NB4 (cell line): ENCODE measurements at regions not wholly inside any gene's neighbourhood (a gene's known extent, or its start where the extent isn't known, plus 50 kb on each side); places are given as distances from the start of the nearest gene placed in this dataset.

Experiments used
- DNase-seq: peaks from one replicate; pipeline ENCODE4 v3.0.0; 2010; ENCODE audit warnings: low read depth
- H3K4me3 ChIP-seq: one replicate; pipeline ENCODE4 v1.5.1; 2011; ENCODE audit warnings: mild to moderate bottlenecking, low read depth, low read length, moderate library complexity
- CTCF ChIP-seq: IDR thresholded peaks from one replicate; pipeline ENCODE4 v1.5.1; 2012; ENCODE audit warnings: low read depth, low read length
- MAX ChIP-seq: IDR thresholded peaks from 2 replicates; pipeline ENCODE4 v1.6.1; 2011; ENCODE audit warnings: low read depth, low read length
- MYC ChIP-seq: IDR thresholded peaks from 2 replicates; pipeline ENCODE4 v1.6.1; 2011; ENCODE audit warnings: low read depth, low read length
- POLR2A ChIP-seq: IDR thresholded peaks from 2 replicates; pipeline ENCODE4 v1.6.1; 2011; ENCODE audit warnings: mild to moderate bottlenecking; ENCODE audit not compliant: insufficient read length; ENCODE audit errors: extremely low read depth

- no peak overlapping the region for H3K4me3 ChIP-seq
- DNase-seq = no peak
- TF ChIP-seq MYC = no peak
These were observed 692.0 kb downstream of the NCAM2 start for GRCh38 chr21:21690068-21690665.

GRCh38 chr21:21712748-21713520 is 714.7 kb downstream of the NCAM2 start:
- no peak overlapping the region for H3K4me3 ChIP-seq
- DNase-seq = no peak
- TF ChIP-seq MAX = no peak
- no peak for TF ChIP-seq POLR2A
- no peak for TF ChIP-seq MYC

- no peak overlapping the region for H3K4me3 ChIP-seq
- no peak for TF ChIP-seq MYC
- TF ChIP-seq CTCF = no peak
- TF ChIP-seq POLR2A = no peak
- TF ChIP-seq MAX = no peak
- no peak for DNase-seq
These were observed 715.5 kb downstream of the NCAM2 start for GRCh38 chr21:21713651-21714180.

GRCh38 chr21:21714426-21714825 is 716.2 kb downstream of the NCAM2 start:
- TF ChIP-seq MAX (no peak), MYC (no peak)
- DNase-seq = no peak
- H3K4me3 ChIP-seq = no peak overlapping the region

GRCh38 chr21:21715266-21715969 is 717.2 kb downstream of the NCAM2 start:
- DNase-seq = no peak
- no peak for TF ChIP-seq MAX
- TF ChIP-seq CTCF = no peak
- TF ChIP-seq MYC = no peak
- no peak for TF ChIP-seq POLR2A
- H3K4me3 ChIP-seq = no peak overlapping the region

GRCh38 chr21:21722731-21723130 is 724.5 kb downstream of the NCAM2 start:
- no peak overlapping the region for H3K4me3 ChIP-seq
- TF ChIP-seq MYC (no peak), MAX (no peak), POLR2A (no peak), CTCF (no peak)
- DNase-seq = no peak

GRCh38 chr21:21730512-21730911 is 732.3 kb downstream of the NCAM2 start:
- DNase-seq = no peak
- no peak overlapping the region for H3K4me3 ChIP-seq
- TF ChIP-seq MYC = no peak
- TF ChIP-seq POLR2A = no peak
- no peak for TF ChIP-seq MAX
- TF ChIP-seq CTCF = no peak
